Spleen (tissue), 7 donors: ENCODE measurements at regions not wholly inside any gene's neighbourhood (a gene's known extent, or its start where the extent isn't known, plus 50 kb on each side); places are given as distances from the start of the nearest gene placed in this dataset.

Experiments
- CTCF ChIP-seq, 11 experiments: fragments of 200-600 bp in 7 of 11; fragments of 450-650 bp in 4 of 11; sonication (generic) in 4 of 11; IDR thresholded peaks in 8 of 11; conservative IDR thresholded peaks in 3 of 11; 1 replicate in 7 of 11; 2 replicates in 4 of 11; pipeline versions ENCODE4 v1.4.0 to v1.8.0; 2016 to 2021; ENCODE audit warnings: antibody characterized with exemption in 11 of 11, inconsistent platforms in 4 of 11, mild to moderate bottlenecking in 1 of 11
- POLR2A ChIP-seq, 3 donors: fragments of 450-650 bp; IDR thresholded peaks; one replicate each; pipeline ENCODE4 v1.5.1; 2017; ENCODE audit warnings: antibody characterized with exemption in 3 of 3, mild to moderate bottlenecking in 1 of 3
- donor health status: DM: no; HTN: no; CAD: no; lungs with moderate emphysema.
- donor health status: DM: no; HTN: no; CAD: no.
- donor health status: DM: no; HTN: no; CAD: no.

DNA sequence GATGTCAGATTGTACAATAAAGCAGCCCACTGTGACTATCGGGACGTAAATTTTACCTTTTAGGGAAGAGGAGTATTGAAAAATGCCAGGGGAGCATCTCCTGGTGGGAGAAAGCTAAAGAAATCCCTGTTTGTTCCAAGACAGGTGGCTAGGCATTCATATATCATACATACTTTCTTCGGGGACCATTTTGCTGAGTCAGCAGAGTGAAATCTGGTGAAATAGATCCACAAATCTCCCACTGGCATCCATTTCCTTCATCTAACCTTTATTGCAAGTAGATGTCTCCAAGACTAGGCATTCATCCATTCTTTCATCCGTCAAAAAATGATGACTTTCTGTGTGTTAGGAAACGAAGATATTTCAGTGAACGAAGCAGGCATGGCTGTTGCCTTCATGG, 107.1 kb downstream of the BMP4 start:
- TF ChIP-seq POLR2A (IDR thresholded peaks at IDR 0.05) = no peak
- no peak for TF ChIP-seq CTCF (IDR thresholded peaks at IDR 0.05 in 8 of 11, conservative IDR thresholded peaks at IDR 0.05 in 3 of 11)
